Stimulated activated naive B cell treated with anti-CD40 and anti-IgM and Interleukin-4, amounts not matched to agents 10 μg/mL and 1 μg/mL and 100 μg/mL, for 72 hours (primary cell): ENCODE measurements at regions not wholly inside any gene's neighbourhood (a gene's known extent, or its start where the extent isn't known, plus 50 kb on each side); places are given as distances from the start of the nearest gene placed in this dataset.

Experiments
- ATAC-seq, 2 donors: fragments of 150-1000 bp; cut with Tn5 transposase; replicated peaks; 2 replicates each; pipeline ENCODE4 v1.10.0; 2021; ENCODE audit warnings: moderate library complexity in 1 of 2
- DNase-seq: peaks from one replicate; pipeline ENCODE4 v3.0.0; 2021
- H3K27ac Mint-ChIP-seq: one replicate; pipeline ENCODE4 v1.8.0; 2022; ENCODE audit warnings: mild to moderate bottlenecking, mixed read lengths
- H3K27me3 Mint-ChIP-seq, 2 donors: one replicate each; pipeline ENCODE4 v1.8.0; 2022; ENCODE audit warnings: mixed read lengths in 2 of 2
- H3K36me3 Mint-ChIP-seq, 2 donors: one replicate each; pipeline ENCODE4 v1.8.0; 2022; ENCODE audit warnings: mixed read lengths in 2 of 2, mild to moderate bottlenecking in 1 of 2
- H3K4me1 Mint-ChIP-seq, 2 donors: one replicate each; pipeline ENCODE4 v1.8.0; 2022; ENCODE audit warnings: mixed read lengths in 2 of 2, mild to moderate bottlenecking in 1 of 2
- H3K4me3 Mint-ChIP-seq, 2 donors: one replicate each; pipeline ENCODE4 v1.8.0; 2022; ENCODE audit warnings: mild to moderate bottlenecking in 2 of 2, mixed read lengths in 2 of 2, moderate library complexity in 1 of 2
- H3K9me3 Mint-ChIP-seq, 2 donors: one replicate each; pipeline ENCODE4 v1.8.0; 2022; ENCODE audit warnings: mixed read lengths in 2 of 2, mild to moderate bottlenecking in 1 of 2

GRCh38 chr7:88358881-88359280 is 52.2 kb upstream of the STEAP4 start:
- no peaks in the 10 kb centered on the region for H3K36me3 Mint-ChIP-seq
- H3K27me3 Mint-ChIP-seq: peaks cover 0 to 4% of the 10 kb centered on the region in 2 donors
- no peak for ATAC-seq
- no peak overlapping the region for H3K27ac Mint-ChIP-seq
- H3K4me3 Mint-ChIP-seq: no peak overlapping the region
- DNase-seq: no peak
- H3K4me1 Mint-ChIP-seq: peaks cover 3 to 4% of the 10 kb centered on the region in 2 donors
- H3K9me3 Mint-ChIP-seq: no peaks in the 10 kb centered on the region

GRCh38 chr7:88358526-88358838 is 51.8 kb upstream of the STEAP4 start:
- peaks cover 3 to 4% of the 10 kb centered on the region in 2 donors for H3K4me1 Mint-ChIP-seq

GRCh38 chr7:88357781-88358525 is 51.3 kb upstream of the STEAP4 start:
- Mint-ChIP-seq H3K27me3 (peaks cover 0 to 4% of the 10 kb centered on the region in 2 donors), H3K36me3 (no peaks in the 10 kb centered on the region), H3K4me3 (no peak overlapping the region), H3K27ac (no peak overlapping the region), H3K9me3 (no peaks in the 10 kb centered on the region), H3K4me1 (peaks cover 3 to 4% of the 10 kb centered on the region in 2 donors)
- ATAC-seq (peak; percentile 81 to 89), DNase-seq (no peak)

More at GRCh38 chr7:88358526-88358838, 51.8 kb upstream of the STEAP4 start:
- DNase-seq (no peak), ATAC-seq (no peak)
- H3K4me3 Mint-ChIP-seq: no peak overlapping the region
- H3K9me3 Mint-ChIP-seq: no peaks in the 10 kb centered on the region
- H3K27me3 Mint-ChIP-seq: peaks cover 0 to 4% of the 10 kb centered on the region in 2 donors
- no peaks in the 10 kb centered on the region for H3K36me3 Mint-ChIP-seq
- H3K27ac Mint-ChIP-seq: no peak overlapping the region

DNA sequence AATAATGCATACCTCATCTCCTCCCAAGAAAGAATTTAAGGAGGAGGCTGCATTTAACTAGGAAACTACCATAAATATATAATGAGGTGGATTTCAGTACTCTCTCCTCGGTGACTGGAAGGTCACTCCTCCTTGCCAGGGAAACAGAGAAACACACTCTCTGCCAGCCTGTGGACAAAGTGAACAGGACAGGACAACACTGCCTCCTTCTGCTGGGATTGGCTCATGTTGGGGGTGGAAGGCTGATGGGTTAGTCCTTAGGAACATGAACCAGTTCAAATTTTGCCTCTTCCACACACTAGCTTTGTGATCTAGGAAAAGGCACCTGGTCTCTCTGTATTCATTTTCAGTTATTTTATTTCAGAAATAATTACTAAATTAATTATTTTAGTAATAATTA is 50.6 kb upstream of the STEAP4 start:
- ATAC-seq (no peak), DNase-seq (no peak)
- H3K4me1 Mint-ChIP-seq: peaks cover 3 to 4% of the 10 kb centered on the region in 2 donors
- peaks cover 0 to 4% of the 10 kb centered on the region in 2 donors for H3K27me3 Mint-ChIP-seq
- no peak overlapping the region for H3K27ac Mint-ChIP-seq
- no peaks in the 10 kb centered on the region for H3K9me3 Mint-ChIP-seq
- H3K4me3 Mint-ChIP-seq: no peak overlapping the region
- no peaks in the 10 kb centered on the region for H3K36me3 Mint-ChIP-seq
